ENCODE measurements at regions not wholly inside any gene's neighbourhood (a gene's known extent, or its start where the extent isn't known, plus 50 kb on each side); places are given as distances from the start of the nearest gene placed in this dataset.

- DNase-seq (ENCODE audit: low read depth): no peak
Measured at GRCh38 chr15:39084674-39085530, 496.0 kb upstream of the THBS1 start.

- no peak for DNase-seq (ENCODE audit: low read depth)
Measured at GRCh38 chr15:39086641-39087040, 494.2 kb upstream of the THBS1 start.

GRCh38 chr15:39088156-39088555 is 492.7 kb upstream of the THBS1 start:
- DNase-seq (ENCODE audit: low read depth): no peak

- no peak for DNase-seq (ENCODE audit: low read depth)
Measured at GRCh38 chr15:39092354-39092753, 488.5 kb upstream of the THBS1 start.

DNA sequence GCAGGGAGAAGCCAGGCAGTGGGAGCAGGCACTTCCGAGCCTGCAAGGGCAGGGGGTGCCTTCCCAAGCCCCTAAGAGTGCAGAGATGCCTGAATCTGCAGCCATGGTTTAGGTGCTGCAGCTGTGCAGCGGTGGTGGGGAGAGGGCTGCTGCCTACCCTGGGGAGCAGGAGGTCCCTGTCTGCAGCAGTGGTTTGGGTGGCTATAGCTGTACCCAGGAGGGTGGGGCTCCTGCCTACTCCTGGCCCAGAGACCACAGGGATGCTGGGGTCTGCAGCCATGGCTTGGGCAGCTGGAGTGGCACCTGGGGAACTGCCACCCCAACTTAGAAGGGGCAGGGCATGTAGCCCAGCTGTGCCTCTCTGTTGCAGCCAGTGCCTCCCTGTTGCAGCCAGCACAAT is 488.1 kb upstream of the THBS1 start:
- DNase-seq (ENCODE audit: low read depth): no peak

GRCh38 chr15:39094116-39094515 is 486.8 kb upstream of the THBS1 start:
- DNase-seq (ENCODE audit: low read depth): no peak

DNA sequence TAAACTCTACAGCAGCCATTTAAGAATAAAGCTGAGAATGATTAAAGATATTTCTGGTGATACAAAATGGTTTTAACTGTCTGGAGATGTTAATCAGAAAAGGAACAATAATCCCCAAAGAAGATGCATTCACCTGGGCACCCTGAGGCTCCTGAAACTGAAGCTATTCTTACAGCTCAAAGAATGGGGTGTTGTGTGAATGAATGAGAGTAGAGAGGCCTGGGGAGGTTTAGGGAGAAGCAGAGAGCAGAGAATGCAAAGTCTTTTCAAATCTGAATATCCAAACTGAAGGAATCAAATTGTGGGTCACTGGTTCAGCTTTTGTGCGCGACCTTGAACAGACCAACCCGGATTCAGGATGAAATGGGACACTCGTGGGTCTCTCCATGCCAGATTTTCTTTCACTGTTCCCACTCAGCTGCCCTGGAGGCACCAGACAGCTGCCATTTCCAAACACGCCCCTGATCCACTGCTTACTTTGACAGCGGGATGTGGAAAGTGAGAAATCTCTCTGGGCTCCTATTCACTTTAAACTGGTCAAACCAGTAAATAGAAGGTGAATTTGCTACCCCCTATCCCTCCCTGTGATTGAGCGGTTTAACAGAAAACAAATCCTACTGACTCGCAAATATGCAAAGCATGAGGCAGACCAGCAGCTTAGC is 485.5 kb upstream of the THBS1 start:
- DNase-seq (ENCODE audit: low read depth): no peak

DNA sequence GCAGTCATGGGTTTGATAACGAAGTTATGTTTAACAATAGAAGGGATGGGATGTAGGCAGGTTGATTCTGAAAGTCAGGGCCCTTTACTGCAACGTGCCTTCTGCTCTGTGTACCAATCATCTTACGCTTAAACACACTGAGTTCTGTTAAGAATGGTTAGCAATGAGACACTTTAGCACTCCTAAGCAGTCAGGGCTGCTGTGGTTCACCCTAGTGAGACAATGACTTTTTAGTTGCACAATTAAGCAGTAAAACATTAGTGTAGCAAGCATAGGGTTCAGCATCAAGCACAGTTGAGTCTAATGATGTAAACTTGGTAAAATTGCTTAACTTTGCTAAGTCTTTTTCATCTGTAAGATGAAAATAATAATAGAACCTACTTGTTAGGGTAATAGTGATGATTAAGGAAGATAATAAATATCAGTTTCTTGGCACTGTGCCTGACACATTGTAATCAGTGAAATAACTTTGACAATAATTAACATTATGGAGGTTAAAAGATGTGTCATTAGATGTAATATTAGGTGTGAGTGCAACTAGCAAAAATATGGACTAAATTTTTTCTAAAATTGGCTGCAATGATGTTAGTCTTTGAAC is 484.2 kb upstream of the THBS1 start:
- DNase-seq (ENCODE audit: low read depth): no peak

GRCh38 chr15:39099524-39099923 is 481.4 kb upstream of the THBS1 start:
- no peak for DNase-seq (ENCODE audit: low read depth)

- no peak for DNase-seq (ENCODE audit: low read depth)
Measured at GRCh38 chr15:39100106-39100660, 480.7 kb upstream of the THBS1 start.

DNA sequence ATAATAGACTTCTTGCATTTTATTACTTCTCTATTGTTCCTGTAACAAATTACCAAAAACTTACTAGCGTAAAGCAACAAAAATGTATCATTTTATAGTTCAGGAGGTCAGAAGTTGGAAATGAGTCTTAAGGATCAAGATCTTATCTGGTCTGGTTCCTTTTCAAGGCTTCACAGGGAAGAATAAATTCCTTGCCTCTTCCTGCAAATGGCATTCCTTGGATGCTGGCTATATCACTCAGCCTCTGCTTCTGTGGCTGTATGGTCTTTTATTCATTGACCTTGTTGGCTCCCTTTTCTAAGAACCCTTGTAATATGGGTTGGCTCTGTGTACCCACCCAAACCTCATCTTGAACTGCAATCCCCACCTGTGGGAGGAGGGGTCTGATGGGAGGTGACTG is 478.4 kb upstream of the THBS1 start:
- DNase-seq (ENCODE audit: low read depth): no peak

- no peak for DNase-seq (ENCODE audit: low read depth)
Measured at GRCh38 chr15:39106950-39107349, 473.9 kb upstream of the THBS1 start.

DNA sequence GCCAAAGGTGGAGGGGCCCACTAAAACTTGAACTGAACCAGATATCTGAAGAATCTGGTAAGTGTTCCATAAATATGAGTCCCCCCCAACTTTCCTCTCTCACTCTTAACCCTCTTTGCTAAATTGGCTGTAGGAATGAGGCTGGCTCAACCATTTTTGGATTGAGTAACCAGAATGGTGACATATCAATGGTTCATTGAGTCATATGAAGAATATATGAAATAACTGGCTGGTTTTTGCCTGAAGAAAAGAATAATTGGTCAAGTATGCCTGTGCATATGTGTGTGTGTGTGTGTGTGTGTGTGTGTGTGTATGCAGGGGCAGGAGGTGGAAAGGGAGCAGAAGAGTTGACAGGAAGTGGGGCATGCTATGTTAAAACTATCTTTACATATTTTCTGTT is 472.9 kb upstream of the THBS1 start:
- DNase-seq (ENCODE audit: low read depth): no peak

GRCh38 chr15:39110336-39110735 is 470.5 kb upstream of the THBS1 start:
- no peak for DNase-seq (ENCODE audit: low read depth)

GRCh38 chr15:39110746-39111145 is 470.1 kb upstream of the THBS1 start:
- DNase-seq (ENCODE audit: low read depth): no peak

DNA sequence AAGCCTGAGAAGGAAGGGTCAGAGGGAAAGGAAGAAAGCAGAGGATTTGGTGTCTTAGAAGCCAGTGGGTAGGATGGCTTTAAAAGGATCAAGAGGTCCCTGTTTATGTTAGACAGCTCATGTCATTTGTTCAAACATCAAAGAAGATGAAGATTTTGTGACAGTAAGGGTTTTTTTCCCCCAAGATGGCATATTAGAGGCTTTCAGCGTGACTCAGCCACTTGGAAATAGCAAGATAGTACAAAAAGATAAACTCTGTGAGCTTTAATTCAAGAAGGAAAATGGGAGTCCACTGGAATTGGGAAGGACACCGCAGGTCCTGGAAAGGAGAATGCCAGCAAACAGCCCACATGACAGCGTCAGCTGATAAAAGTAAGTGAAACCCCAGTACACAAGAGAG is 467.1 kb upstream of the THBS1 start:
- DNase-seq (ENCODE audit: low read depth): no peak

DNA sequence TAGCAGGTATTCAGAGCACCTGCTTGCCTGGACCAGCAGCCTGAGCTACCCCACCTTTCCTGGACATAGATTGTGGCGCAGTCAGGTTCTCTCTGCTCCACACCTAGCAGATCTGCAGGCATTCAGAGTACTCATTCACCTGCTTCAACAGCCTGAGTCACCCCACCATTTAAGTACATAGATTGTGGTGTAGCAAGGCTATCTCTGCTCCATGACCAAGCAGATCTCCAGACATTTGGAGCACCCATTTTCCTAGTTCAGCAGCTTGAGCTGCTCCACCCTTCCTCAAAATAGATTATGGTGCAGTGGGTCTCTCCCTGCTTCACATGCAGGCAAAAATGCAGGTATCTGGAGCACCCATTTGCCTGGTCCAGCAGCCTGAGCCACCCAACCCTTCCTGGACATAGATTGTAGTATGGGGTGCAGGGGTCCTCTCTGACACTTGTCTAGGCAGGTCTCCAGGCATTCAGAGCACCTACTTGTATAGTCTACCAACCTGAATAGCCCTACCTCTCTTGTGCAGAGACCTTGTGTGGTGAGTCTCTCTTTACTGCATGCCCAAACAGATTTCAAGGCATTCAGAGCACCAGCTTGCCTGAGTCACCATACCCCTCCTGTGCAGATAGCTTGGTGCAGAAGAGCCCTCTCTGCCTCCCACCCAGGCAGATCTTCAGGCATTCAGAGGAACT is 466.0 kb upstream of the THBS1 start:
- DNase-seq (ENCODE audit: low read depth): no peak

GRCh38 chr15:39115379-39116057 is 465.4 kb upstream of the THBS1 start:
- no peak for DNase-seq (ENCODE audit: low read depth)

- no peak for DNase-seq (ENCODE audit: low read depth)
Measured at GRCh38 chr15:39118510-39118909, 462.4 kb upstream of the THBS1 start.

GRCh38 chr15:39124155-39124552 is 456.7 kb upstream of the THBS1 start:
- no peak for DNase-seq (ENCODE audit: low read depth)

- no peak for DNase-seq (ENCODE audit: low read depth)
Measured at GRCh38 chr15:39124553-39125171, 456.2 kb upstream of the THBS1 start.
